IMR-90 (cell line): ENCODE measurements at regions not wholly inside any gene's neighbourhood (a gene's known extent, or its start where the extent isn't known, plus 50 kb on each side); places are given as distances from the start of the nearest gene placed in this dataset.

Experiments used
- BHLHE40 ChIP-seq: fragments of 150-350 bp; IDR thresholded peaks from 2 replicates; pipeline ENCODE4 v1.6.1; 2016; ENCODE audit warnings: mild to moderate bottlenecking, low read depth, low read length
- CEBPB ChIP-seq: IDR thresholded peaks from 2 replicates; pipeline ENCODE4 v1.6.1; 2012; ENCODE audit warnings: low read depth, low read length, improper control_type of control experiment
- CHD1 ChIP-seq: IDR thresholded peaks from 2 replicates; pipeline ENCODE4 v1.6.1; 2012; ENCODE audit warnings: low read depth, low read length, improper control_type of control experiment
- FOS ChIP-seq: fragments of 150-350 bp; IDR thresholded peaks from 2 replicates; pipeline ENCODE4 v1.6.1; 2016; ENCODE audit warnings: low read depth, low read length
- POLR2A ChIP-seq: IDR thresholded peaks from 2 replicates; pipeline ENCODE4 v1.6.1; 2012; ENCODE audit warnings: mild to moderate bottlenecking, low read depth, low read length
- RAD21 ChIP-seq: IDR thresholded peaks from 2 replicates; pipeline ENCODE4 v1.6.1; 2012; ENCODE audit warnings: low read length, improper control_type of control experiment
- RFX5 ChIP-seq: IDR thresholded peaks from 2 replicates; pipeline ENCODE4 v1.8.0; 2012; ENCODE audit warnings: low read depth, mild to moderate bottlenecking, low read length, moderate library complexity
- SMC3 ChIP-seq: fragments of 150-350 bp; IDR thresholded peaks from 2 replicates; pipeline ENCODE4 v1.6.1; 2016; ENCODE audit warnings: low read depth, mild to moderate bottlenecking, antibody characterized with exemption, low read length, moderate library complexity
- TF ChIP-seq, protein P1 (sequence below): fragments of 150-350 bp; IDR thresholded peaks from 2 replicates; pipeline ENCODE4 v1.6.1; 2016; ENCODE audit warnings: low read depth, mild to moderate bottlenecking, low read length, moderate library complexity, borderline replicate concordance
- TF ChIP-seq, protein P2 (sequence below): conservative IDR thresholded peaks from 2 replicates; pipeline ENCODE4 v1.5.1; 2012; ENCODE audit warnings: mild to moderate bottlenecking, low read depth, low read length, improper control_type of control experiment
- TF ChIP-seq, protein P3 (sequence below): fragments of 150-350 bp; IDR thresholded peaks from 2 replicates; pipeline ENCODE4 v1.6.1; 2017; ENCODE audit warnings: mild to moderate bottlenecking, antibody characterized with exemption, low read length, low read depth

DNA sequence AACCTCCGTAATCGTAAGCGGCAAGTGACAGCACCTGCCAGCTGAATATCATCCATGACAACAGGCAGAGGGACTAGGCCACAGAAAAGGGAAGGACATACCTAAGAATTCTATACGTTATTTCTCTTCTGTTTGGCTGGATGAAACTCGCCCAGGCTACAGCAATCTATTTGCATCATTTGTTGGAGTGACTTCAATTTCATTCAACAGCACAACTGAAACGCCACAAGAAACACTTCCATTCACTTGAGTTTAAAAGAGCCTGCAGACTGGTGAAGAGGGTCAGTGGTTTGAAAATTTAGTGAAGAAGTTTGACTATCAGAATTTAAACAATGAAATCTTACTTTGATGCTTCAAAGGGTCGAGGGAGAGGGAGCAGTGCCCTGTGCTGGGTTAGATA is 378.7 kb downstream of the LMO4 start:
- TF ChIP-seq, protein P1, sequence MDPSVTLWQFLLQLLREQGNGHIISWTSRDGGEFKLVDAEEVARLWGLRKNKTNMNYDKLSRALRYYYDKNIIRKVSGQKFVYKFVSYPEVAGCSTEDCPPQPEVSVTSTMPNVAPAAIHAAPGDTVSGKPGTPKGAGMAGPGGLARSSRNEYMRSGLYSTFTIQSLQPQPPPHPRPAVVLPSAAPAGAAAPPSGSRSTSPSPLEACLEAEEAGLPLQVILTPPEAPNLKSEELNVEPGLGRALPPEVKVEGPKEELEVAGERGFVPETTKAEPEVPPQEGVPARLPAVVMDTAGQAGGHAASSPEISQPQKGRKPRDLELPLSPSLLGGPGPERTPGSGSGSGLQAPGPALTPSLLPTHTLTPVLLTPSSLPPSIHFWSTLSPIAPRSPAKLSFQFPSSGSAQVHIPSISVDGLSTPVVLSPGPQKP, result no peak
- no peak for TF ChIP-seq POLR2A
- TF ChIP-seq, protein P2, sequence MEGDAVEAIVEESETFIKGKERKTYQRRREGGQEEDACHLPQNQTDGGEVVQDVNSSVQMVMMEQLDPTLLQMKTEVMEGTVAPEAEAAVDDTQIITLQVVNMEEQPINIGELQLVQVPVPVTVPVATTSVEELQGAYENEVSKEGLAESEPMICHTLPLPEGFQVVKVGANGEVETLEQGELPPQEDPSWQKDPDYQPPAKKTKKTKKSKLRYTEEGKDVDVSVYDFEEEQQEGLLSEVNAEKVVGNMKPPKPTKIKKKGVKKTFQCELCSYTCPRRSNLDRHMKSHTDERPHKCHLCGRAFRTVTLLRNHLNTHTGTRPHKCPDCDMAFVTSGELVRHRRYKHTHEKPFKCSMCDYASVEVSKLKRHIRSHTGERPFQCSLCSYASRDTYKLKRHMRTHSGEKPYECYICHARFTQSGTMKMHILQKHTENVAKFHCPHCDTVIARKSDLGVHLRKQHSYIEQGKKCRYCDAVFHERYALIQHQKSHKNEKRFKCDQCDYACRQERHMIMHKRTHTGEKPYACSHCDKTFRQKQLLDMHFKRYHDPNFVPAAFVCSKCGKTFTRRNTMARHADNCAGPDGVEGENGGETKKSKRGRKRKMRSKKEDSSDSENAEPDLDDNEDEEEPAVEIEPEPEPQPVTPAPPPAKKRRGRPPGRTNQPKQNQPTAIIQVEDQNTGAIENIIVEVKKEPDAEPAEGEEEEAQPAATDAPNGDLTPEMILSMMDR, result no peak
- no peak for TF ChIP-seq FOS
- TF ChIP-seq, protein P3, sequence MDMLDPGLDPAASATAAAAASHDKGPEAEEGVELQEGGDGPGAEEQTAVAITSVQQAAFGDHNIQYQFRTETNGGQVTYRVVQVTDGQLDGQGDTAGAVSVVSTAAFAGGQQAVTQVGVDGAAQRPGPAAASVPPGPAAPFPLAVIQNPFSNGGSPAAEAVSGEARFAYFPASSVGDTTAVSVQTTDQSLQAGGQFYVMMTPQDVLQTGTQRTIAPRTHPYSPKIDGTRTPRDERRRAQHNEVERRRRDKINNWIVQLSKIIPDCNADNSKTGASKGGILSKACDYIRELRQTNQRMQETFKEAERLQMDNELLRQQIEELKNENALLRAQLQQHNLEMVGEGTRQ, result no peak
- TF ChIP-seq SMC3, result no peak
- no peak for TF ChIP-seq RAD21
- no peak for TF ChIP-seq RFX5
- TF ChIP-seq CEBPB, result no peak
- TF ChIP-seq CHD1, result no peak
- no peak for TF ChIP-seq BHLHE40
